MM.1S (cell line): ENCODE measurements at regions not wholly inside any gene's neighbourhood (a gene's known extent, or its start where the extent isn't known, plus 50 kb on each side); places are given as distances from the start of the nearest gene placed in this dataset.
"Not testable (repeated sequence)": the region's sequence is repeated elsewhere in the genome, so short reads cannot be mapped to it uniquely, and the experiment has no call there.

Experiments
- CTCF ChIP-seq: fragments of 300-600 bp; sonication (generic); IDR thresholded peaks from 2 replicates; pipeline ENCODE4 v1.5.1; 2016; ENCODE audit warnings: antibody characterized with exemption, low read length, mixed read lengths
- EZH2 ChIP-seq: fragments of 300-600 bp; sonication (generic); optimal IDR thresholded peaks from 2 replicates; pipeline ENCODE3; 2017; ENCODE audit warnings: low read depth, mild to moderate bottlenecking, antibody characterized with exemption, low read length, mixed read lengths

DNA sequence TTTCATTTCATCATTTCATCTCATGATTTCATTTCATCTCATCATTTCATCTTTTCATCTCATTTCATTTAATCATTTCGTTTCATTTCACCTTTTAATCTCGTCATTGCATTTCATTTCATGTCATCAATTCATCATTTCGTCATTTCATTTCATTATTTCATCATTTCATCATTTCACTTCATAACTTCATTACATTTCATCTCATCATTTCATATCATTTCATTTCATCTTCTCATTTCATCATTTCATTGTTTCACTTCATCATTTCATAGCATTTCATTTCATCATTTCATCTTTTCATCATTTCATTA, 131.6 kb downstream of the ZNF92 start:
- TF ChIP-seq CTCF, EZH2: not testable (repeated sequence)
